ENCODE measurements at regions not wholly inside any gene's neighbourhood (a gene's known extent, or its start where the extent isn't known, plus 50 kb on each side); places are given as distances from the start of the nearest gene placed in this dataset.
"Not testable (repeated sequence)": the region's sequence is repeated elsewhere in the genome, so short reads cannot be mapped to it uniquely, and the experiment has no call there.

DNA sequence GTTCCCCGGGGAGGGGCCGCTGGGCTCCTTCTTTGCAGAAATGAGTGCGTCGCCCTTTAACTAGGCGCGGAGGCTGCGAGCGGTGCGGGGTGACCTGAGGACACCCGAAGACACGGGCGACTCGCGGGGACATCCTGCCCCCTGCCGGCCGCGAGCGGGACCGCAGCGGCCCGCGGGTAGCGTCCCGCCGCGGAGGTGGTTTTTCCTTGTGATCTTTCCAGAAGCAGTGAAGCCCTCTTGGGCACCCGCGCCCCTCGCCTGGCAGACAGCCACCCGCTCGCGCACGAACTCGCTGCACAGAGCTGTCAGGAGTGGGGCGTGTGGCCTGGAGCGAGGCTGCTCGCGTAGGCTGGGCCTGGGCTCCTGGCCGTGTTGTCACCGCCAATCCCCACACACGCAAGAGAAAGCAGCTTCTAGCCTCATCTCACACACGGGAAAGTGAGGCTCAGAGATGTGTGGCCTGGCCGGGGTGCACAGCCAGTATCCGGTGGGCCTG is 67.2 kb downstream of the DIO3 start:
- Histone ChIP-seq H3K9ac (ENCODE audit: low read length) (peak overlapping the region; percentile 22), H3K36me3 (ENCODE audit: control insufficient read depth, insufficient read depth, low read length) (no peaks in the 10 kb centered on the region), H3K4me3 (ENCODE audit: low read length) (peak overlapping the region; percentile 48), H3K27ac (ENCODE audit: low read depth, low read length) (no peak overlapping the region), H3K27me3 (ENCODE audit: control insufficient read depth, insufficient read depth, low read length) (peaks cover 3% of the 10 kb centered on the region), H3K4me1 (ENCODE audit: control insufficient read depth, insufficient read depth, low read length) (no peaks in the 10 kb centered on the region)

DNA sequence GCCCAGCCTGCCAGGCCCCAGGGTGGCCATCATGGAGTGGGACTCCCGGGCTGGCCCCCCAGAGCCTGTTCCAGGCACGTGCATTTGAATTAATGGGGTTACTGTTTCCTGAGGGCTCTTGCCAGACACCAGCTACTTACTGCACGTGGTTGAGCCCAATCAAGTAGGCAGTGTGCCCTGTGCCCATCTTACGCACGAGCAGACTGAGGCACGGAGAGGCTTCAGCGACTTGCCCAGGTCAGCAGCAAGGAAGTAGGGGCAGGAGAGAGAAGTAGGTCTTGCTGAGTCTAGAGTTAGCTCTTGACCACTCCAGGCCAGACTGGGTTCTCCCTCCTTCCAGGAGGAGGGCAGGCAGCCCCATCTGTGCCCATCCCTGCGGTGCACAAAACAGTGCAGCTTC is 67.7 kb downstream of the DIO3 start:
- H3K36me3 ChIP-seq (ENCODE audit: control insufficient read depth, insufficient read depth, low read length), result no peaks in the 10 kb centered on the region
- no peak overlapping the region for H3K4me3 ChIP-seq (ENCODE audit: low read length)
- H3K4me1 ChIP-seq (ENCODE audit: control insufficient read depth, insufficient read depth, low read length), result no peaks in the 10 kb centered on the region
- H3K27ac ChIP-seq (ENCODE audit: low read depth, low read length), result no peak overlapping the region
- H3K9ac ChIP-seq (ENCODE audit: low read length), result no peak overlapping the region
- H3K27me3 ChIP-seq (ENCODE audit: control insufficient read depth, insufficient read depth, low read length), result peaks cover 3% of the 10 kb centered on the region

DNA sequence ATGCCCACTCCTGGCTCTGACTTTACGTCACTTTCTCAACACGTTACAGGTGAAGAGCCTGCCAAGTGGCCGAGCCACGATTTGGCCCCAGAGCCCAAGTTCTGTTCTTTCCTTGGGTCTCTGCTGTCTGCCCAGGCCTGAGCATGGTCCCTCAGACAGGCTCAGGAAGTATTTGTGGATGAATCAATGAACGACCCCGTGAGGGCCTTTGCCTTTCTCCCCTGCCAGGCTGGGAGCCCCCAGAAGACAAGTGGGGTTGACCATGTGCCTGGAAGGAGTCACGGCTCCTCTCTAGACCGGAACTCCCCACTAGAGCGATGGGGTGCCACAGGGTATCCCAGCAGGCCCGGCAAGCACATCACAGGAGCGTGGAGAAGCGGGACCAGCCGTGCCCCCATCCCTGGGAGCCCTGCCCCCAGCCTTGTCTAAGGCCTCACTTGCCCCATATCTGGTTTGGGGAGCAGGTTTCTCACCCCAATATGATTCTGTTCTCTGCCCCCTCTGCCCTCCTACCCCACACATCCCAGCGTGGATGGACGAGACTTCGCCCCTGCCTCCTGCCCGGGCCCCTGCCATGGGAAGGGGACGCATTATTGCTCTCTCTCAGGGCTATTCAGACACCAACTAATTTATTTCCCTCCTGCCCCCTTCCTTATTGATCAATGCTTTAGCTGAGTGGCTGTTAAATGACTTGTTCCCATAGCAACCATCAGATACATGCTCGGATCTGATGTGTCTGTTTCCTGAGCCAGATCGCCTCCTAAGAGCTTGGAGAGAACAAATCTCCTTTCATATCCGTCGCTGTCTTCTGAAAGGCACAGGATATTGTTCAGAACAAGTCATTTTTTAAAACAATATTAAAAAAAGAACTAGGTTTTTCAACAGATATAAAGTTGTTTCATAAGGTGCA is 69.0 kb downstream of the DIO3 start:
- Histone ChIP-seq H3K27ac (ENCODE audit: low read depth, low read length) (no peak overlapping the region), H3K4me1 (ENCODE audit: control insufficient read depth, insufficient read depth, low read length) (no peaks in the 10 kb centered on the region), H3K9ac (ENCODE audit: low read length) (no peak overlapping the region), H3K36me3 (ENCODE audit: control insufficient read depth, insufficient read depth, low read length) (no peaks in the 10 kb centered on the region), H3K27me3 (ENCODE audit: control insufficient read depth, insufficient read depth, low read length) (peaks cover 3% of the 10 kb centered on the region), H3K4me3 (ENCODE audit: low read length) (no peak overlapping the region)

DNA sequence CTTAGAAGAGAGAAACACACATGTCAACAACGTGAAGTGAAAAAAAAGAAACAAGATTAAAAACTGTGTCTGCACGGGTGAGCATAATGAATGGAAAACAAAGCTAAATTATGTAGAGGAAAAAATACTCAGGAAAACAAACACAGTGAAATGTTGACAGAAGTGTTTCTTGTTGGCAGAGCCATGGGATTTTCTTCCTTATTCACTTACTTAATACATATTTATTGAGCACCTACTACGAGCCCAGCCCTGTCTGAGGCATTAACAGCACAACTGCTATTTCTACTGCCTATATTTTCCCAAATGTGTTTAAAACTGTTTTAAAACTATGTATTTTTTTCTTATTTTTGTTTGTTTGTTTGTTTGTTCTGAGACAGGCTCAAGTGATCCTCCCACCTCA is 69.9 kb downstream of the DIO3 start:
- Histone ChIP-seq H3K4me3 (ENCODE audit: low read length) (no peak overlapping the region), H3K4me1 (ENCODE audit: control insufficient read depth, insufficient read depth, low read length) (no peaks in the 10 kb centered on the region), H3K9ac (ENCODE audit: low read length) (no peak overlapping the region), H3K27me3 (ENCODE audit: control insufficient read depth, insufficient read depth, low read length) (peaks cover 3% of the 10 kb centered on the region), H3K27ac (ENCODE audit: low read depth, low read length) (no peak overlapping the region), H3K36me3 (ENCODE audit: control insufficient read depth, insufficient read depth, low read length) (no peaks in the 10 kb centered on the region)

DNA sequence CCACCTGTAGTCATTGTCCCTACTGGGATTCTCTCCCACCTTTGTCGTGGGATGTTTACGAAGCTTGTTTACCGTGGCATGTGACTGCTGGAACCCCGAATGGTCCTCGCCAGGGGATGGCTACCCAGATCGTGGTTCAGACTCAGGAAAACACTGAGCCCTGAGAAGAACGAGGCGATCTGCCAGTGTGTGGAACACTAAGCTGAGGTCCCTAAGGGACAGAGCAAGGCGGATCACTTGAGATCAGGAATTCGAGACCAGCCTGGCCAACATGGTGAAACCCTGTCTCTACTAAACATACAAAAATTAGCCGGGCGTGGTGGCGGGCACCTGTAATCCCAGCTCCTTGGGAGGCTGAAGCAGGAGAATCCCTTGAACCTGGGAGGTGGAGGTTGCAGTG is 70.7 kb downstream of the DIO3 start:
- not testable (repeated sequence) for H3K36me3 ChIP-seq (ENCODE audit: control insufficient read depth, insufficient read depth, low read length); H3K27ac ChIP-seq (ENCODE audit: low read depth, low read length); H3K9ac ChIP-seq (ENCODE audit: low read length); H3K4me1 ChIP-seq (ENCODE audit: control insufficient read depth, insufficient read depth, low read length); H3K4me3 ChIP-seq (ENCODE audit: low read length); H3K27me3 ChIP-seq (ENCODE audit: control insufficient read depth, insufficient read depth, low read length)

DNA sequence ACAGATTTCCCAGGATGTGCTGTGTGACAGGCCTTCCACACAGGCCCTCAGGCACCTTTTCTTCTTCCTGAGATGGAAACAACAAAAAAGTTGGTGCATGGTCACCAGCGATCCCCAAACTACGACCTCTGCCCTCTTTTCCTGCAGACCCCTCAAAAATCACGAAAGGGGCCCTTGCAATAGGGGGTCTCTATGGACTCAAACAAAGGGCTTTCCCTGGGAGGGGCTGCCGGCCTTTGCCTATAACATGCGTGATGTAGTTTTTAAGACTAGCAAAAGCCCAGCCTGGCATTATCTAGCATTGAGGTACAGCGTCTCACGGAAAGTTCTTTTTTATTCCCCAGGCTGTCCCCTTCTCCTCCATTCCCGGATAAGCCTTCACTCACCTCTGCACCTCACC is 71.2 kb downstream of the DIO3 start:
- Histone ChIP-seq H3K36me3 (ENCODE audit: control insufficient read depth, insufficient read depth, low read length) (no peaks in the 10 kb centered on the region), H3K4me1 (ENCODE audit: control insufficient read depth, insufficient read depth, low read length) (no peaks in the 10 kb centered on the region), H3K9ac (ENCODE audit: low read length) (no peak overlapping the region), H3K27me3 (ENCODE audit: control insufficient read depth, insufficient read depth, low read length) (peaks cover 3% of the 10 kb centered on the region), H3K27ac (ENCODE audit: low read depth, low read length) (no peak overlapping the region), H3K4me3 (ENCODE audit: low read length) (no peak overlapping the region)

DNA sequence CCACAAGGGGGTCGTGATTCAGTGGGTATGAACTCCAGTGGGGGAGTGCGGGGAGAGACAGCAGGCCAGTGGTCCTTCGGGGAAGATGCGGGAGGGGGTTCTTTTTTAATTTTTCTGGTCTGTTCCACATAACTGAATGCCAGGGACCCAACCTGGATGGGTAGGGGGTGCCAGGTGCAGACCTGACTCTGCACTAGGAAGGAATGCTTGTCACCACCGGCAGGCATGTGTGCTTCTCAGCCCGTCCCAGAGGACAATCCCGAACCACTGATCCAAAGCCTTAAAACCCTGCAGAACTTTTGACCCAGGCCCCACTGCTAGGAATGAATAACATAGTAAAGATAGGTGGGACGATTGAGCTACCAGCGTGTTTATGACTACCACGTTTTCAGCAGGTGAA is 72.0 kb downstream of the DIO3 start:
- no peaks in the 10 kb centered on the region for H3K36me3 ChIP-seq (ENCODE audit: control insufficient read depth, insufficient read depth, low read length)
- H3K27ac ChIP-seq (ENCODE audit: low read depth, low read length), result no peak overlapping the region
- no peak overlapping the region for H3K9ac ChIP-seq (ENCODE audit: low read length)
- no peak overlapping the region for H3K4me3 ChIP-seq (ENCODE audit: low read length)
- no peaks in the 10 kb centered on the region for H3K4me1 ChIP-seq (ENCODE audit: control insufficient read depth, insufficient read depth, low read length)
- H3K27me3 ChIP-seq (ENCODE audit: control insufficient read depth, insufficient read depth, low read length), result no peaks in the 10 kb centered on the region

DNA sequence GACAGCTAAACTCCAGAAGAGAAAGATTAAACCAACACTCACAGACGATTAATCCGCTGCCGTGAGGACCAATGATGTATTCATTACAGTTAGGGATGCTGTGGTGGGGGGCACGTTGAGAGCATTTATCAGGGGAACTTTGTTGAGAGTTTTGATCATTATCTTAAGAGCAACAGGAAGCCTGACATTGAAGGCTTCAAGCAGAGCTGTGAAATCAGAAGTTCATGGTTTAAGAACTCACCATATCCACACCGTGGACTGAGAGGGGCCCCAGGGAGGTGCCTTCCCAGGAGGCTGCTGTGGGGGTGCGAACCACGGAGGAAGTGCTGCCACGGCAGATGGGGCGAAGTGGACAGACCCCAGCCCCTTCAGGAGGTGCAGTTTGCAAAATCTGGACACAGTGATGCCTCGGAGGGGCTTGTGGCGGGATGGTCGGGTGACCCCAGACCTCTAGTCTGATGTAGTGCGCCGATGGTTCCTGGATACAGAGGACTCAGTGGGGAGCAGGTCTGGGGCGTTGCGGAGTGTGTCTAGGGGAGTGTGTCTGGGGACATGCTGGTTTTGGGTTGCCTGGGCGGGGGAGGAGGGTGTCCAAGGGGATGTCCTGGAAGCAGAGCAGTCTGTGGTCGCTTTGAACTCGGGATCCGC is 73.0 kb downstream of the DIO3 start:
- no peak overlapping the region for H3K27ac ChIP-seq (ENCODE audit: low read depth, low read length)
- no peak overlapping the region for H3K4me3 ChIP-seq (ENCODE audit: low read length)
- no peak overlapping the region for H3K9ac ChIP-seq (ENCODE audit: low read length)
- no peaks in the 10 kb centered on the region for H3K27me3 ChIP-seq (ENCODE audit: control insufficient read depth, insufficient read depth, low read length)
- no peaks in the 10 kb centered on the region for H3K4me1 ChIP-seq (ENCODE audit: control insufficient read depth, insufficient read depth, low read length)
- H3K36me3 ChIP-seq (ENCODE audit: control insufficient read depth, insufficient read depth, low read length), result no peaks in the 10 kb centered on the region

DNA sequence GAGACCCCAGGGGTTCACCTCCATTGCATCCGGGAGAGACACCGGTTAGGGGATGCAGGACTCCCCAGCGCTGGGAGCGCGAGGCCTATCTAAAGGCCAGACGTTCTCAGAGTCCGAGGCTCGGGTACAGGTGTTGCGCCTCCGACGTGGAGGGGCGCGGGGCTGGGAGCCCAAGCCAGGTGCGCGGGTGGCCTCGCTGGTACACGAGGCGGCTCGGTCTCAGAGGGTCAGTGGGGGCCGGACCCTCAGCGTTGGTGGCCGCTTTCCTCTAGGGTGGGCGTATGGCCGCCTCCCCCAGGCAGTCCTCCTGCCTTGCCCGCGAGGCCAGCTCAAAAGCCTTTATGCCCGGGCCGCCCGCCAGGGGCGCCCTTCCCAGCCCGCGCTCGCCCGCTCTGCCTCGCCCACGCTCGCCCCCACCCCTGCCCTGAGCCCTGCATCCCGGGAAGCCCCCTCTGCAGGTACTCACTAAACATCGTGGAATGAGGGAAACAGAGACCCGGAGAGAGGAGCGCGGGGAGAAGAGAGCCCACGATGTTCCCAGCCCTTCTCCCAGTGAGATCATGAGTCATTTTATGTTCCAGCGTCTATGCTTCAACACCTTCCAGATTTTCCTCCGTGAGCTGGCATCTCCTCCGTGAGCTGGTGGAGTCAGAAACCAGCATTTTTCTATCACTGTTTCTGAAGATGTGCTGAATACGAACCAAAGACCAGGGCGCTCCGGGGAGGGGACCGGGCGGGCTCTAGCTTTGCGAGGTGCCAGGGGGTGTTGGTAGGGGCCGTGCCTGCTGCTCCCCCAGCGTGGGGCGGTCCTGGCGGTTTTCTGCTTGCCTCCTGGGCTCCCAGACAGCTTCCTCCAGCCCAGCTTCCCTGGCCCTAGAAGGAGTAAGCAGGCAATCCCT is 73.8 kb downstream of the DIO3 start:
- H3K36me3 ChIP-seq (ENCODE audit: control insufficient read depth, insufficient read depth, low read length), result no peaks in the 10 kb centered on the region
- H3K4me3 ChIP-seq (ENCODE audit: low read length), result no peak overlapping the region
- H3K9ac ChIP-seq (ENCODE audit: low read length), result no peak overlapping the region
- H3K27ac ChIP-seq (ENCODE audit: low read depth, low read length), result no peak overlapping the region
- no peaks in the 10 kb centered on the region for H3K4me1 ChIP-seq (ENCODE audit: control insufficient read depth, insufficient read depth, low read length)
- H3K27me3 ChIP-seq (ENCODE audit: control insufficient read depth, insufficient read depth, low read length), result no peaks in the 10 kb centered on the region

DNA sequence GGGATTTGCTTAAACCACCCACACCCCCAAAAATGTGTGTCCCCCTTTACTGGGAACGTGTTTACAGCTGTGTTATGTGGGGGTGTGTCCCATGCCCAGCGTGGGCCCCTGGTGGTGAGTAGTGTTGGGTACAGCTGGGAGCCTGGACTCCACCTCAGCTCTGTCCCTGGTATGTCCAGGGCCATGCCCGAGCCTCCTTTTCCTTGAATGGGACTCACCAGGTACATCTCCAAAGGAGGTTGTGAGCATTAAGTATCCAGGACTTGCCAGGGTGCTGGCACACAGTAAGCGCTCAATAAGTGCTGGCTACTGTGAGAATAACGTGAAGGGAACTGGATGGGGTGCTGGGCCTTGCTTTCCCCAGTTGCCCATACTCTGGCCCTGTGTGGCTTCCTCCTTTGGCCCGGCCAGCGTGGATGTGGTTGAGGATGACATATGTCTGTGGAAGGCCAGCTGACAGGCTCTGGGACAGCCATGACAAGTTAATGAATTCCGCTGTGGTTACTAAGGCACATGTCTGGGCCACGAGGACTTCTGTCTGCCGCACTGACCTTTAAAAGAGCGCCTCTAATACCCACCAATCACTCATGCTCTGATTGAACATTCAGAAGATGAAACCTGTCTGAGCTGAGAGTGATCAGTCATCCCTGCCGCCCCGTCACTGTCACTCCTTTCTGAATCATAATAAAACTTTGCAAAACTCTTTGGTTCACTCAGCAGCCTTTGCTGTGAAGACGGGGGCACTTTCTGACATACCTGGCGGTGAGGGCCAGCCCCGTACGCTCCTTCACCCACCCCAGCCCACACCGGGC is 74.7 kb downstream of the DIO3 start:
- Histone ChIP-seq H3K36me3 (ENCODE audit: control insufficient read depth, insufficient read depth, low read length) (no peaks in the 10 kb centered on the region), H3K4me3 (ENCODE audit: low read length) (no peak overlapping the region), H3K27me3 (ENCODE audit: control insufficient read depth, insufficient read depth, low read length) (no peaks in the 10 kb centered on the region), H3K27ac (ENCODE audit: low read depth, low read length) (no peak overlapping the region), H3K9ac (ENCODE audit: low read length) (no peak overlapping the region), H3K4me1 (ENCODE audit: control insufficient read depth, insufficient read depth, low read length) (no peaks in the 10 kb centered on the region)

DNA sequence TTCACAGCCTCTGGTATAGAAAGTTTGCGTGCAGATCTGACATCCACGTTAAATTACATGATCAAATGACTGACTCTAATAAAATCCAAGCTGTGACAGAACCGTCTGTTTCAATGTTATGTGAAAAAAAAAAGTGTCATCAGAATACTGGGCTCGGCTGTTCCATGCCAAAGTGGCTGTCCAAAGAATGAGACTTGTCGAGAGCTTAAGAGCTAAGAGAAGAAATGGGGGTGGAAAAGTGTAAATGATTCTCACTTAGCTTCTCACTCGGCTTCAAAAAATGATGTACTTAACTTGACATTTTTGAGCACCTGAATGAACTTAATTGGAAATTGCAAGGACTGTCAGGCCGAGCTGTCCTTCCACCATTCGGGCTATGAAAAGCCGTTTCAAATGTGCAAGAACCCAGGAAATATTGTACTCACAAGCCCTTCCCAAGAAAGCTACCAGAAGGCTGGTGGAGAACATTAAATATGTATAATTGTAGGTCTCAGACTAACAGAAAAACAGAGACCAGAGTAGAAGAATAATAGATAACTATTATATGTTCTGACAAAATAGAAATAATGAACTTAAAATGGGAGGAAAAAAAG is 78.0 kb downstream of the DIO3 start:
- no peak overlapping the region for H3K9ac ChIP-seq (ENCODE audit: low read length)
- H3K27ac ChIP-seq (ENCODE audit: low read depth, low read length), result no peak overlapping the region
- no peaks in the 10 kb centered on the region for H3K4me1 ChIP-seq (ENCODE audit: control insufficient read depth, insufficient read depth, low read length)
- H3K27me3 ChIP-seq (ENCODE audit: control insufficient read depth, insufficient read depth, low read length), result no peaks in the 10 kb centered on the region
- no peaks in the 10 kb centered on the region for H3K36me3 ChIP-seq (ENCODE audit: control insufficient read depth, insufficient read depth, low read length)
- H3K4me3 ChIP-seq (ENCODE audit: low read length), result no peak overlapping the region
